IPS DF 4.7 (cell line): ENCODE measurements at regions not wholly inside any gene's neighbourhood (a gene's known extent, or its start where the extent isn't known, plus 50 kb on each side); places are given as distances from the start of the nearest gene placed in this dataset.

Experiments used
- DNase-seq: peaks from one replicate; pipeline ENCODE4 v3.0.0-alpha.2; 2013; ENCODE audit warnings: low spot score; ENCODE audit errors: extremely low read depth

DNA sequence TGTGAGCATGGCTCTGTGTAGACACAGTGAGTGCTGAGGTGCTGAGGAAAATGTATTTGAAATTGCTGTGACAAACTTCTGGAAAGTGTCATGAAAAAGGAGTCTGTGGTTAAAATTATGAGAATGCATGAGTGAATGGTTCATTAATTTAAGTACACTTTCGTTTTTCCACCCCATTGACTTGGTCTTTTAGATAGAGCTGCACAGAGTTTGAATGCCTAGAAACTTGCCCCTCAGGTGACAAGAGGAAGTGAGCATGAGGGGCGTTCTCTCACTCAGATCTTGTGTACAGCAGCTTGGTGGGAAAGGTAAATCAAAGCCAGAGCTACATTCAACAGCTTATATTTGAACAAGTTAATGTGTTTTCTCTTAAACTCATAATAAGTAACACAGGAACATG, 296.8 kb downstream of the WDR72 start:
- DNase-seq: no peak

- DNase-seq: no peak
These were observed 297.8 kb downstream of the WDR72 start for GRCh38 chr15:53461677-53462076.

GRCh38 chr15:53458736-53459135, 300.7 kb downstream of the WDR72 start:
- DNase-seq: no peak

- DNase-seq: no peak
These were observed 302.0 kb downstream of the WDR72 start for GRCh38 chr15:53457479-53457878.

- no peak for DNase-seq
These were observed 304.4 kb downstream of the WDR72 start for GRCh38 chr15:53454843-53455721.

DNA sequence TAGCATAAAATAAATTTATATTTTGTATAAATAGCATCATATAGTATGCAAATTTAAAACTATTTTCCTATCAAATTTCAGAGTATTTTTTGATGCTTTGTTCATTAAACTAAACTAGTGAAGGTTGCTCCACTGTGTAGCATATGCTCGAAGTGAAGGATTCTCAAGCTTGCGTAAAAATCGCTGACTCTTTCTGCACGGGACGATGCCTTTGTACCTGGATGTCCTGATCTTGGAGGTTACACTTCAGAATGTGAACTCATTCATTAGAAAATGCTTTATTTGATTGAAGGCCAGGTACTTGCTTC, 305.0 kb downstream of the WDR72 start:
- no peak for DNase-seq

DNA sequence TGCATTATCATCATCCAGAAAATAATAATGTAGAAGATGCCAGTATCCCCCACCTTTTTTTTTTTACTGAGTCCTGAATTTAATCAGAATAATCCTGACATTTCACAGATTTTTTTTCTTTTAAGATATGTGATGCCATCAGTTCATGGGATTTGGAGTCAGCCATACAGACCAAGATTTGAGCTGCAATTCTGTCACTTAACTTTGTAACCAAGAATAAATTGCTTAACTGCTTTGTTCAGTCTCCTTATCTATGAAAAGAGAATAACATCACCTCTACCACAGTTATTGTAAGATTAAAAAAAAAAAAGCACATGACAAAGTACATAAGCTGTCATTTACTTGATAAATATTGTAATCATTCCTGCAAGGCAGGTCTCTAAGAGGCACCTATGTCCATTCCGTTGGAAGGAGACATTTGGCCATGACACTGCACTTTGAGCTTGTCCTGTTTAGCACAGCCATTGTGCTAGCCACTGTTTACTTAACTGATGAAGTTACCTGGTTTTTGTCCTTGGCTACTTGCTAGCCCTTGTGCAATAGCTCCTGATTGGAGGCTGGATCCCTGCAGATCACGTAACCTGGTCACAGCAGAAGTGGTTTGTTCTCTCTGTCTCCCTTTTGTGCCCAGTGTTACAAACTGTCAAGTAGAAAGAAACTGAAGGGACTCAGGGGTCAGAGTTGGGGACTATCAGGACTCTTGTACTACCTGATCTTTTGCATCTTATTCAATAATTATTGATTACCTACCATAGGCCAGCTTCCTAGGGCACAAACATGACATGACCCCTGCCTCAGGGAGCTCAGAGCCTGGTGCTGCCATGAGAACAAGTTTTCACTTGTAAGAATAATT, 306.0 kb downstream of the WDR72 start:
- no peak for DNase-seq

DNA sequence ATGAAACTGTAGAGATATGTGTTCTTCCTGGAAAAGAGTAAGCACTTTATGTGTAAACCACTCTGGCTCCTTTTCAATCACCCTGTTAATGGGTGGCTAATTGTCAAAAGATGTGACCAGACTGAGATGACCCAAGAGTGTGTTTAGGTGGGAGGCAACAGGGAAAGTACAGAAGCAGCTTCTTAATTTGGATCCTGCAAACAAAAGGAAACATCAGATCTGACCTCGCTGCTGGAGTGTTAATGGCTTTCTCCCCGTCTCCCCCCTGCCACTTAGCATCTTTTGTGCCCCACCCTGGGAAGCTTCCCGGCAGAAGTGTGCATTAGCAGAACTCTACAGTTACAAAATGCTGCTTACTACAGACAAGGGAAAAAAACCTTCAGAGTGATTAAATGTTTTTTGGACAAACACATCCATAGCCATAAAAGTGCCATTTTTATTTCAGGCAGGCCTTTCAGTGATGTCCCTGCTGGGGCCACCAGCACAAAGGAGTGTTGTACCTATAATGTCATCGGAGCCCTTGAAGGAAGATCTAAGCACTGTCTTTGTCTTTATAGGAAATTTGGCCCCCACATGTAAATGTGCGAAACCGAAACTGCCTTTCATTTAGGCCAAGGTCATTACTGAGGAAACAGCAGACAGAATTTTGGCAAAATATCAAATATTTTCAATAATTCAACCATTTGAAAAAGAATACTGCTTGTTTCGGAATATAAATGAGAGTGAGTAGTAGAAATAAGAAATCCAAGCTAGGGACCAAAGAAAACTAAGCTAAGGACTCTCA, 311.0 kb downstream of the WDR72 start:
- DNase-seq: no peak

DNA sequence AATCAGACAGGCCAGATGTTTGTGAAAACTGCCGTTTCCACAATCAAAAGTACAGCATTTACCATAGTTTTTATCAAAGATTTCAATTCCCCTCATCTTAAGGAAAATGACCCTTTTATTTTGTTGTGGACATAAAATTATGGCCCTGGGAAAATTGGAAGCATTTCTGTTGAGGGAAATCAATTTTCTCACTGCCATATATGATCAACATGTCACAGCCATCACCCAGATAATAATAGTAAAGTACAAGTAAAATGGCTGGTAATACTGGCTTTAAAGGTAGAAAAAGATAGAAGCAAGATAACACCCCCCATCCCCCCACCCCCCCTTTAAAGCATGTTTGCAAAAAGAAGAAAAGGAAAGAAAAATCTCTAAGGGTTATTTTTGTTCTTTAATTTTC, 311.7 kb downstream of the WDR72 start:
- DNase-seq: no peak

DNA sequence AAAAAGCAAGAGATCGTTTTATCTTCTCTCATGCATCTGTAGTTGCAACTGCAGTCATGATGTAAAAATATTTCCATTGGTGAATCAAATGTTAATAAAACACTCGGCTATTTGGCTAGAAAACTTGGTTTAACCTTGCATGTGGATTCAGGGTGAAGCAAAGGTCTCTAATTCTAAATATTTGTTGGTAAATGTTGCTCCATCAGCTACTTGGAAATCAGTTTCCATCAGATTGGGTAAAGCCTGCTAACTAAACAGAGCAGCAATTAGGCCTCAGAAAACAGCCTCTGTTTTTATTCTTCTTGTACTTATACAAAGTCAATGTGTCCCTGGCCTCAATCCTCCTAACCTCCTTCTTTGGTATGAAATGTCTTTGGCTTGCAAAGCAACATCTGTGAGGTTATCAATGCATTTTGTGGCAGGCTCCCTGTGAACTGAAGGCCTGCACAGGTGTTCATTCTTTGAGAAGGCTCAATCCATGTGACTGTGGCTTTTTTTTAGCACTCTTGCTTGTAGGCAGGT, 312.3 kb downstream of the WDR72 start:
- no peak for DNase-seq

- DNase-seq: no peak
These were observed 313.1 kb downstream of the WDR72 start for GRCh38 chr15:53446376-53446775.

DNA sequence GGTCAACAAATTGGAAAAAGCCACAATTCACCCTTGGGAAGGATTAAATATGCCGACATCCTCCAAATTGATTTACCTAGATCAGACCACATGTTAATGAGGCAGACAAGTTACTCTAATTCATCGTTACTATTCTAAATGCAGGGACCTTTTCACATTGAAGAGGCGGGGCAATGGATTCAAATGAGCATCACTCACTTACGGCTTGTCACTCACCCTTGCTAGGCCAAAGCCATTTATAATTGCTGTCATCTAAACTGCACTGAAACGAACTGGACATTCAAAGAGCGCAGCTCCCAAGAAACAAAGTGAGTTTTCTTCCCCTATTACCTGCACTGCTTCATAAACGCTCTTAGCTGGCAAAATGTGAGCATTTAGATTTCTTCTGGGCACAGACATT, 313.9 kb downstream of the WDR72 start:
- DNase-seq: no peak

DNA sequence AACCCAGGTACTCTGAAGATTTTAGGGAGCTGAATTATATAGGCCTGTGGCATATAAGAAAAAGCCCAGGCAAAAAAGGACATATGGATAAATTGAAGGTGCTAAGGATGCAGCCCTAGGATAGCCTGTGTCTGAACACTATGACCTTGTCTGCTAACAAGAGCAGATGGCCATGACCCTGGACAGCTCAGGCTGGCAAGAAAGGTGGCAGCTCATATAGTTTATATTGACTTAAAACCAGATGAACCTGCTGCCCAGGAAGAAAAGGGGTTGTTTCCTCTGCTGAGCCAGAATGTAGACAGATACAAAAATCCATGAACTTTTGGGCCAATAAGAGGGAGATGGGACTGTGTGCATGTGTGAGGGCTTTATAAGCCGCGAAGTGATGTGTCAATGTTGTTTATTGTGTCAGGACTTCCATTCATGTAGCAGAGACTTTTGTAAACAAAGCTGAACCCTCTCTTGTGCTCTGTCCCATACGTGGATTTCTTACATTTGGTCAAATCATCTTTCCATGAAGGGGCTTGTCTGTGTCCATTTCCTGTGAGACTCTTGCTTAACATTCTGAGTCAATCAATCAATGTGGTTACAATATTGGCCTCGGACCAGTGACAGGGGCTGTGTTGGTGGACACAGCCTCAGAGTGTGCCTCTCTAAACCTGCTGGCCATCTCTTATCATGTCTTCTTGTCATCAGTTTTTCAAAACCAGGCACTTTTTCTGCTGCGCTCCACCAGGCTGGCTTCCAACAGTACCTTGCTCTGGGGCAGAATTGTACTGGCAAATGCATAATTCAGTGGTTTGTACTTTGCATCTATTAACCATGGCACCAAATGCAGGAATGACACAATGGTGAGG, 321.2 kb downstream of the WDR72 start:
- no peak for DNase-seq

DNA sequence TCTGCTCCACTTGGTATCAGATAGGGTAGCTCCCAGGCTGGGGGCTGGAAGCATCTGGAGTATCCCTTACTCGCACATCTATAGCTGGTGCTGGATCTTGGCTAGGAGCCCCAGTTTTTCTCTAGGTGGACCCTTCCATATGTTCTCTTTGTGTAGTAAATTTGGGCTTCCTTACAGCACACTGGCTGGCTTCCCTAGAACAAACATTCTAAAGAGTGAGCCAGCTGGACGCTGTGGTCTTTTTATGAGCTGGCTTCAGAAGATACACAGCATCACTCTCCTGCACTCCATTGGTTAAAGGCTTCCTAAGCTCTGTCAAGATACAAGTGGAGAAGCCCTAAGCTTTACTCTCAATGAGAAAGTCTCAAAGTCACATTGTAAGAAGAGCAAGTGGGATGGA, 322.1 kb downstream of the WDR72 start:
- DNase-seq: no peak

DNA sequence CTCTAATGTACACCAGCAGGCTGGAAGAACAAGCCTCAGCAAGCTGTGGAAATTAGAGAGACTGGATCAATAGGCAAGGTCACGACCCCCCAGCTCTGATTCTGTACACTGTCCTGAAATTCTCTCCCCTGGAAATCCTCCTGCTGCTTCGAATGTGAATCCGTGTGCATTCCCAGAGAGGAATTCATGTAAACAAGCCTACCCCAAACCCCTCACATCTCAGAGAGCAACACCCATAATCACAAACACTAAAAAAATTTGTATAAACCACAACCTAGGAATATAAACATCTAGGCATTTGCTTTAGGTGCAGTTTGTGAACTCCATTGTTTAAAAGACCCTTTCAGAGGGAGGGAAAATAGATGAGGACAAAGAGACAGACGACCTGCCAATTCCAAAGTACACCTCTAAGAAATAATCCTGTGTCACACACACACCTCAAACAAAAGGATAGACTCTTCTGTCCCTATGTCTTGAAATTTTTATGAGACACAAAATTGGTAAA, 325.2 kb downstream of the WDR72 start:
- no peak for DNase-seq

GRCh38 chr15:53416219-53416940, 343.1 kb downstream of the WDR72 start:
- no peak for DNase-seq

GRCh38 chr15:53414167-53414566, 345.3 kb downstream of the WDR72 start:
- DNase-seq: no peak

- no peak for DNase-seq
These were observed 346.9 kb downstream of the WDR72 start for GRCh38 chr15:53412542-53412941.

DNA sequence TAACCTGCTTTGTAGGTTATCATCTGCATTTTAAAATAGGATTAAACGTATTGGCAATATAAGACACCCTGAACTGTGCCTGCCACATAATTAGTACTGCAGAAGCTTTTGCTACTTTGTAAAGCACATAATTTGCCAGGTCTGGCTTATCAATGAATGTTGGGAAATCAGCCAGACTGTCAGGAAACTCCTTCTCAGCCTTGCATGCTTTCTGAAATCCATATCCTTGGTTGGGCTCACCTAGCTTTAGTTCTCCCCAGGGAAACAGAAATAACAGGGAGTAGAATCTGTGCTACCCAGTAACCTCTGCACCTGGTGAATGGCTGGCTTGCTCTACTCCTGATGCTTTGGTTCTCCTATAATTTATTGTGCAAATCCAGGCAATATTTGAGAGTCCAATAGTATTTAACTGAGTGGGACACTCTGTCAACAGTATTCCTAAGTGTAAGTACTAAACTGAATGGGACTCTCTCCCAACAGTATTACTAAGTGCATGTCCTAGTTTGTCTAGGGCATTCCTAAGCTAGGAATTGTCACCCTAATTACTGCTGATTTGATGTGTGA, 354.5 kb downstream of the WDR72 start:
- no peak for DNase-seq

GRCh38 chr15:53401503-53401902, 358.0 kb downstream of the WDR72 start:
- DNase-seq: no peak
